ENCODE measurements at regions not wholly inside any gene's neighbourhood (a gene's known extent, or its start where the extent isn't known, plus 50 kb on each side); places are given as distances from the start of the nearest gene placed in this dataset.

DNA sequence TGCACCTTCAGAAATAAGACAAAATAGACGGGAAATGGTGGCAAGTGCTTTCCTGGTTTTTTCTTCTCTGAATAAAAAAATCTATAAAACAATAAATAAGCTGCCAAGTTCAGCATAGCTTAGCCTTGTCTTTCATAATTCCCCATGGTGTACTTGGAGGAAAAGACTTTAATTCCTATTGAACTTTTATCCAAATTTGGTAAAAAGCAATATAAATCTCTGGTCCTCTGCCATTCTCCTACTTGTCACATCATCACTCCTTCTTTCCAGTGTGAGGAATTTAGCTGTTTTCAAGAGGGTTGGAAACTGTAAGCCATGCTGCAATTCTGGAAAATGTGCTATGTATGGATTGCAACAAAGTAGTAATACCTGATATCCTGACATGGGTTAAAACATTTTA is 551.8 kb upstream of the KIF2B start:
- TF ChIP-seq, protein P1, sequence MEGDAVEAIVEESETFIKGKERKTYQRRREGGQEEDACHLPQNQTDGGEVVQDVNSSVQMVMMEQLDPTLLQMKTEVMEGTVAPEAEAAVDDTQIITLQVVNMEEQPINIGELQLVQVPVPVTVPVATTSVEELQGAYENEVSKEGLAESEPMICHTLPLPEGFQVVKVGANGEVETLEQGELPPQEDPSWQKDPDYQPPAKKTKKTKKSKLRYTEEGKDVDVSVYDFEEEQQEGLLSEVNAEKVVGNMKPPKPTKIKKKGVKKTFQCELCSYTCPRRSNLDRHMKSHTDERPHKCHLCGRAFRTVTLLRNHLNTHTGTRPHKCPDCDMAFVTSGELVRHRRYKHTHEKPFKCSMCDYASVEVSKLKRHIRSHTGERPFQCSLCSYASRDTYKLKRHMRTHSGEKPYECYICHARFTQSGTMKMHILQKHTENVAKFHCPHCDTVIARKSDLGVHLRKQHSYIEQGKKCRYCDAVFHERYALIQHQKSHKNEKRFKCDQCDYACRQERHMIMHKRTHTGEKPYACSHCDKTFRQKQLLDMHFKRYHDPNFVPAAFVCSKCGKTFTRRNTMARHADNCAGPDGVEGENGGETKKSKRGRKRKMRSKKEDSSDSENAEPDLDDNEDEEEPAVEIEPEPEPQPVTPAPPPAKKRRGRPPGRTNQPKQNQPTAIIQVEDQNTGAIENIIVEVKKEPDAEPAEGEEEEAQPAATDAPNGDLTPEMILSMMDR (IDR thresholded peaks at IDR 0.05 in 4 of 5, conservative IDR thresholded peaks at IDR 0.05 in 1 of 5) = no peak
- no peak for TF ChIP-seq POLR2A (IDR thresholded peaks at IDR 0.05)
